ENCODE measurements at regions not wholly inside any gene's neighbourhood (a gene's known extent, or its start where the extent isn't known, plus 50 kb on each side); places are given as distances from the start of the nearest gene placed in this dataset.

- DNase-seq (ENCODE audit: low read depth, low spot score) = no peak
- no peak overlapping the region for H3K4me3 ChIP-seq (ENCODE audit: low read length)
Measured at GRCh38 chr14:34023824-34024767, 73.2 kb upstream of the EGLN3 start.

- H3K4me3 ChIP-seq (ENCODE audit: low read length) = no peak overlapping the region
- no peak for DNase-seq (ENCODE audit: low read depth, low spot score)
Measured at GRCh38 chr14:34021096-34021495, 70.2 kb upstream of the EGLN3 start.

- no peak for DNase-seq (ENCODE audit: low read depth, low spot score)
- no peak overlapping the region for H3K4me3 ChIP-seq (ENCODE audit: low read length)
Measured at GRCh38 chr14:34020014-34020413, 69.1 kb upstream of the EGLN3 start.

GRCh38 chr14:34018564-34019244, 67.8 kb upstream of the EGLN3 start:
- DNase-seq (ENCODE audit: low read depth, low spot score) = no peak
- no peak overlapping the region for H3K4me3 ChIP-seq (ENCODE audit: low read length)

GRCh38 chr14:34018125-34018524, 67.3 kb upstream of the EGLN3 start:
- no peak overlapping the region for H3K4me3 ChIP-seq (ENCODE audit: low read length)
- peak; percentile 35 for DNase-seq (ENCODE audit: low read depth, low spot score)

- H3K4me3 ChIP-seq (ENCODE audit: low read length) = no peak overlapping the region
- DNase-seq (ENCODE audit: low read depth, low spot score) = no peak
Measured at GRCh38 chr14:34015383-34015782, 64.5 kb upstream of the EGLN3 start.

- no peak overlapping the region for H3K4me3 ChIP-seq (ENCODE audit: low read length)
- DNase-seq (ENCODE audit: low read depth, low spot score) = peak; percentile 19
Measured at GRCh38 chr14:34014936-34015335, 64.1 kb upstream of the EGLN3 start.

- DNase-seq (ENCODE audit: low read depth, low spot score) = peak; percentile 72
- peak overlapping the region; percentile 1; the same call in 1 of the 2 replicates for H3K4me3 ChIP-seq (ENCODE audit: low read length)
Measured at GRCh38 chr14:34013721-34014060, 62.8 kb upstream of the EGLN3 start.

GRCh38 chr14:34012978-34013720, 62.3 kb upstream of the EGLN3 start:
- H3K4me3 ChIP-seq (ENCODE audit: low read length) = 0 out of 2 replicates have a peak overlapping the region, but pooled peaks have one; percentile 1
- DNase-seq (ENCODE audit: low read depth, low spot score) = no peak

- H3K4me3 ChIP-seq (ENCODE audit: low read length) = no peak overlapping the region
- peak; percentile 54 for DNase-seq (ENCODE audit: low read depth, low spot score)
Measured at GRCh38 chr14:34012369-34012768, 61.5 kb upstream of the EGLN3 start.

- DNase-seq (ENCODE audit: low read depth, low spot score) = no peak
- no peak overlapping the region for H3K4me3 ChIP-seq (ENCODE audit: low read length)
Measured at GRCh38 chr14:34009956-34010355, 59.1 kb upstream of the EGLN3 start.

GRCh38 chr14:34007902-34008301, 57.0 kb upstream of the EGLN3 start:
- no peak overlapping the region for H3K4me3 ChIP-seq (ENCODE audit: low read length)
- DNase-seq (ENCODE audit: low read depth, low spot score) = no peak

- no peak for DNase-seq (ENCODE audit: low read depth, low spot score)
- H3K4me3 ChIP-seq (ENCODE audit: low read length) = no peak overlapping the region
Measured at GRCh38 chr14:34005901-34006300, 55.0 kb upstream of the EGLN3 start.

GRCh38 chr14:34004881-34005280, 54.0 kb upstream of the EGLN3 start:
- H3K4me3 ChIP-seq (ENCODE audit: low read length) = no peak overlapping the region
- DNase-seq (ENCODE audit: low read depth, low spot score) = no peak

- DNase-seq (ENCODE audit: low read depth, low spot score) = no peak
- H3K4me3 ChIP-seq (ENCODE audit: low read length) = no peak overlapping the region
Measured at GRCh38 chr14:34003691-34004090, 52.8 kb upstream of the EGLN3 start.

GRCh38 chr14:34003082-34003668, 52.3 kb upstream of the EGLN3 start:
- H3K4me3 ChIP-seq (ENCODE audit: low read length) = no peak overlapping the region
- no peak for DNase-seq (ENCODE audit: low read depth, low spot score)
